SK-N-SH (cell line): ENCODE measurements at regions not wholly inside any gene's neighbourhood (a gene's known extent, or its start where the extent isn't known, plus 50 kb on each side); places are given as distances from the start of the nearest gene placed in this dataset.

Experiments used
- CTCF ChIA-PET: fragments of 300-600, 350-600 bp; formaldehyde crosslinking; extraction: SDS; loops from one replicate; lab custom pipeline; 2021; lab: Yijun Ruan, JAX
- POLR2A ChIA-PET: fragments of 350-600 bp; sonication (Branson Sonifier 250); formaldehyde crosslinking; extraction: SDS; loops from one replicate; lab custom pipeline; 2020; ENCODE audit warnings: antibody characterized with exemption, inconsistent platforms; lab: Yijun Ruan, JAX
- DNase-seq: peaks from one replicate; pipeline ENCODE4 v3.0.0; 2012
- H2AFZ ChIP-seq: fragments of 200-600 bp; sonication (generic); 2 replicates; pipeline ENCODE4 v1.8.1; 2016; ENCODE audit warnings: antibody characterized with exemption, mild to moderate bottlenecking, low read depth
- H3F3A ChIP-seq: fragments of 200-600 bp; sonication (generic); replicated peaks from 2 replicates; pipeline ENCODE3; 2016; ENCODE audit warnings: antibody characterized with exemption, mild to moderate bottlenecking; ENCODE audit not compliant: insufficient read depth
- H3K27ac ChIP-seq, 2 experiments: fragments of 200-500 bp in 1 of 2; fragments of 200-600 bp in 1 of 2; sonication (Bioruptor generic) in 1 of 2; sonication (generic), shearing (Covaris generic) in 1 of 2; 2 replicates each; pipeline versions ENCODE4 v1.5.1 to v1.6.1; 2014 to 2016; ENCODE audit warnings: low read depth in 2 of 2, inconsistent platforms in 1 of 2, low read length in 1 of 2, mild to moderate bottlenecking in 1 of 2, mixed read lengths in 1 of 2
- H3K27me3 ChIP-seq: fragments of 200-600 bp; sonication (generic), shearing (Covaris generic); 2 replicates; pipeline ENCODE4 v1.6.1; 2016; ENCODE audit warnings: mixed run types; ENCODE audit not compliant: insufficient read depth
- H3K36me3 ChIP-seq, 2 experiments: fragments of 200-500 bp in 1 of 2; fragments of 200-600 bp in 1 of 2; sonication (Bioruptor generic) in 1 of 2; sonication (generic) in 1 of 2; replicated peaks in 1 of 2; 2 replicates each; pipeline versions ENCODE3 to v1.5.1; 2014 to 2016; ENCODE audit warnings: low read length in 1 of 2, mild to moderate bottlenecking in 1 of 2; ENCODE audit not compliant: insufficient read depth in 2 of 2, control insufficient read depth in 1 of 2
- H3K4me1 ChIP-seq, 2 experiments: fragments of 200-500 bp in 1 of 2; fragments of 200-600 bp in 1 of 2; sonication (Bioruptor generic) in 1 of 2; sonication (generic), shearing (Covaris generic) in 1 of 2; 2 replicates each; pipeline versions ENCODE4 v1.5.1 to v1.6.1; 2014 to 2016; ENCODE audit warnings: low read depth in 1 of 2, low read length in 1 of 2, mixed run types in 1 of 2; ENCODE audit not compliant: insufficient read depth in 2 of 2, control insufficient read depth in 1 of 2
- H3K4me2 ChIP-seq: fragments of 200-600 bp; sonication (generic), shearing (Covaris generic); 2 replicates; pipeline ENCODE4 v1.6.1; 2017; ENCODE audit warnings: mixed run types
- H3K4me3 ChIP-seq, 2 experiments: fragments of 200-500 bp in 1 of 2; fragments of 200-600 bp in 1 of 2; sonication (Bioruptor generic) in 1 of 2; sonication (generic), shearing (Covaris generic) in 1 of 2; 2 replicates each; pipeline versions ENCODE4 v1.5.1 to v1.8.1; 2014 to 2016; ENCODE audit warnings: low read depth in 2 of 2, inconsistent platforms in 1 of 2, low read length in 1 of 2, mild to moderate bottlenecking in 1 of 2, mixed read lengths in 1 of 2, moderate library complexity in 1 of 2
- H3K79me2 ChIP-seq: fragments of 200-600 bp; sonication (generic); 2 replicates; pipeline ENCODE4 v1.8.1; 2017; ENCODE audit warnings: mild to moderate bottlenecking; ENCODE audit not compliant: insufficient read depth
- H3K9ac ChIP-seq: fragments of 200-600 bp; sonication (generic); 2 replicates; pipeline ENCODE4 v1.6.1; 2017; ENCODE audit warnings: mixed run types
- H3K9me2 ChIP-seq: fragments of 200-600 bp; sonication (generic); 2 replicates; pipeline ENCODE4 v1.6.1; 2017; ENCODE audit warnings: mixed run types
- H3K9me3 ChIP-seq: fragments of 200-600 bp; sonication (generic); 2 replicates; pipeline ENCODE4 v1.6.1; 2017; ENCODE audit warnings: mixed run types, mild to moderate bottlenecking, moderate library complexity
- H4K20me1 ChIP-seq: fragments of 200-600 bp; sonication (generic); 2 replicates; pipeline ENCODE4 v1.6.1; 2017; ENCODE audit warnings: mild to moderate bottlenecking, mixed run types; ENCODE audit not compliant: insufficient read depth
- EP300 ChIP-seq, 2 experiments: IDR thresholded peaks; 2 replicates each; pipeline versions ENCODE4 v1.4.0 to v1.6.1; 2012; ENCODE audit warnings: borderline replicate concordance in 1 of 2, low read depth in 1 of 2, low read length in 1 of 2
- EZH2phosphoT487 ChIP-seq: fragments of 200-600 bp; sonication (generic); IDR thresholded peaks from 2 replicates; pipeline ENCODE4 v1.6.1; 2017; ENCODE audit warnings: low read depth, mixed run types, mild to moderate bottlenecking, antibody characterized with exemption, moderate library complexity, borderline replicate concordance
- FOXM1 ChIP-seq: IDR thresholded peaks from 2 replicates; pipeline ENCODE4 v1.4.0; 2012; ENCODE audit warnings: low read depth, mild to moderate bottlenecking
- IRF3 ChIP-seq: fragments of 150-350 bp; IDR thresholded peaks from 2 replicates; pipeline ENCODE4 v1.6.1; 2016; ENCODE audit warnings: mild to moderate bottlenecking, low read depth, low read length
- MAX ChIP-seq: IDR thresholded peaks from 2 replicates; pipeline ENCODE4 v1.4.0; 2012; ENCODE audit warnings: low read depth
- MXI1 ChIP-seq: IDR thresholded peaks from 2 replicates; pipeline ENCODE4 v1.6.1; 2012; ENCODE audit warnings: mild to moderate bottlenecking, low read depth, low read length, improper control_type of control experiment
- PBX3 ChIP-seq: IDR thresholded peaks from 2 replicates; pipeline ENCODE4; 2012
- TAF1 ChIP-seq: IDR thresholded peaks from 2 replicates; pipeline ENCODE4 v1.6.1; 2012; ENCODE audit warnings: low read depth, mild to moderate bottlenecking, low read length, moderate library complexity, borderline replicate concordance
- TCF12 ChIP-seq: IDR thresholded peaks from 2 replicates; pipeline ENCODE4 v1.4.0; 2012
- TEAD4 ChIP-seq: IDR thresholded peaks from 2 replicates; pipeline ENCODE4 v1.4.0; 2012; ENCODE audit warnings: mild to moderate bottlenecking, borderline replicate concordance; ENCODE audit not compliant: insufficient read depth
- USF1 ChIP-seq: IDR thresholded peaks from 2 replicates; pipeline ENCODE4 v1.4.0; 2012; ENCODE audit warnings: low read depth, borderline replicate concordance
- YY1 ChIP-seq: IDR thresholded peaks from 2 replicates; pipeline ENCODE4 v1.4.0; 2012; ENCODE audit warnings: low read depth, mild to moderate bottlenecking
- WGBS: methylation state at CpG from one replicate; pipeline ENCODE4 v1.1.6; 2017; ENCODE audit warnings: low lambda C conversion rate; 5-methylcytosine and 5-hydroxymethylcytosine counted together

GRCh38 chr1:87706203-87706602 lies 377.5 kb downstream of the LMO4 start (continued):
- no peak for TF ChIP-seq EZH2phosphoT487
- peak; percentile 90 for TF ChIP-seq TCF12
- TF ChIP-seq USF1, result no peak
- TF ChIP-seq IRF3, result no peak
- TF ChIP-seq TEAD4, result peak; percentile 97
- TF ChIP-seq MXI1, result no peak
- peak in 1 of 2 experiments; percentile 95; a peak in 2 of 4 replicates for TF ChIP-seq EP300 (IDR thresholded peaks at IDR 0.05; ENCODE audit: borderline replicate concordance in 1 of 2, low read depth in 1 of 2, low read length in 1 of 2)
- peak; percentile 68; the same call in 1 of the 2 replicates for TF ChIP-seq FOXM1
- no peak for TF ChIP-seq TAF1

- Histone ChIP-seq H4K20me1 (no peaks in the 10 kb centered on the region), H3K27ac (peak overlapping the region; percentile 72 to 74; a peak in 3 of 4 replicates), H2AFZ (peak overlapping the region; percentile 54; the same call in 1 of the 2 replicates), H3K4me1 (peaks cover 0 to 6% of the 10 kb centered on the region in 2 experiments; a peak in 1 of 4 replicates), H3K4me3 (no peak overlapping the region), H3K36me3 (peaks cover 0 to 7% of the 10 kb centered on the region in 2 experiments), H3K4me2 (peak overlapping the region; percentile 51; the same call in 1 of the 2 replicates), H3K79me2 (no peaks in the 10 kb centered on the region), H3F3A (peaks cover 42% of the 10 kb centered on the region), H3K9me3 (peaks cover 9% of the 10 kb centered on the region; the same call in 1 of the 2 replicates), H3K9ac (peak overlapping the region; percentile 32; the same call in 1 of the 2 replicates), H3K9me2 (no peaks in the 10 kb centered on the region), H3K27me3 (no peaks in the 10 kb centered on the region)
- CTCF ChIA-PET, result no interaction called here
- TF ChIP-seq PBX3, result peak; percentile 71; the same call in 1 of the 2 replicates
- TF ChIP-seq YY1, result no peak
- TF ChIP-seq MAX, result peak; percentile 60; the same call in 1 of the 2 replicates
- 18% methylated on average over 5 of the region's 5 CpGs for WGBS
- POLR2A ChIA-PET, result no interaction called here
- no peak for DNase-seq
Observed at GRCh38 chr1:87706779-87707228, 378.1 kb downstream of the LMO4 start.
